ENCODE measurements at regions not wholly inside any gene's neighbourhood (a gene's known extent, or its start where the extent isn't known, plus 50 kb on each side); places are given as distances from the start of the nearest gene placed in this dataset.

- Mint-ChIP-seq H3K9me3 (peaks cover 0 to 2% (median 0%) of the 10 kb centered on the region in 7 donors), H3K27ac (no peak overlapping the region), H3K27me3 (ENCODE audit: low read depth in 3 of 3) (no peaks in the 10 kb centered on the region), H3K4me3 (no peak overlapping the region), H3K36me3 (no peaks in the 10 kb centered on the region), H3K4me1 (no peaks in the 10 kb centered on the region)
- no peaks in the 10 kb centered on the region for H3K27me3 ChIP-seq (ENCODE audit: control insufficient read depth in 2 of 2, insufficient read depth in 2 of 2, low read length in 2 of 2)
- no peaks in the 10 kb centered on the region for H3K9me3 ChIP-seq (replicated peaks in 1 of 2; ENCODE audit: control insufficient read depth in 1 of 2, insufficient read depth in 1 of 2, low read length in 2 of 2)
- 96% methylated on average over 4 of the region's 12 CpGs for WGBS (ENCODE audit: insufficient coverage)
- H3K4me3 ChIP-seq (replicated peaks in 1 of 3; ENCODE audit: low read depth in 2 of 3, low read length in 3 of 3), result no peak overlapping the region
- no peaks in the 10 kb centered on the region for H3K36me3 ChIP-seq (replicated peaks in 1 of 2; ENCODE audit: control insufficient read depth in 1 of 2, insufficient read depth in 2 of 2, low read length in 2 of 2)
- no peak overlapping the region for H2AFZ ChIP-seq (ENCODE audit: insufficient read depth, low read depth, low read length, poor library complexity, severe bottlenecking)
- TF ChIP-seq CTCF (IDR thresholded peaks at IDR 0.05), result no peak
- no peaks in the 10 kb centered on the region for H3K79me2 ChIP-seq (ENCODE audit: insufficient read depth, low read length)
- H3K27ac ChIP-seq (ENCODE audit: low read depth in 1 of 2, low read length in 2 of 2), result no peak overlapping the region
- intact Hi-C loops (cut with micrococcal nuclease), result no loop called here
- no peak overlapping the region for H3K9ac ChIP-seq (ENCODE audit: insufficient read depth, low read length, poor library complexity, severe bottlenecking)
- H3K4me1 ChIP-seq (ENCODE audit: control insufficient read depth in 1 of 2, insufficient read depth in 2 of 2, low read length in 2 of 2), result no peaks in the 10 kb centered on the region
- no peak overlapping the region for H3K4me2 ChIP-seq (replicated peaks; ENCODE audit: extremely low read depth, low read length, poor library complexity, severe bottlenecking)
- DNase-seq, result no peak
- no peaks in the 10 kb centered on the region for H4K20me1 ChIP-seq (ENCODE audit: insufficient read depth, low read length)
Measured at GRCh38 chr5:167348251-167348926, 943.1 kb upstream of the WWC1 start.

- no peak for DNase-seq
- Mint-ChIP-seq H3K9me3 (peaks cover 0 to 2% (median 0%) of the 10 kb centered on the region in 7 donors), H3K4me1 (no peaks in the 10 kb centered on the region), H3K4me3 (no peak overlapping the region), H3K27ac (no peak overlapping the region), H3K27me3 (ENCODE audit: low read depth in 3 of 3) (no peaks in the 10 kb centered on the region), H3K36me3 (no peaks in the 10 kb centered on the region)
- no peak overlapping the region for H3K9ac ChIP-seq (ENCODE audit: insufficient read depth, low read length, poor library complexity, severe bottlenecking)
- H3K36me3 ChIP-seq (replicated peaks in 1 of 2; ENCODE audit: control insufficient read depth in 1 of 2, insufficient read depth in 2 of 2, low read length in 2 of 2), result no peaks in the 10 kb centered on the region
- H3K9me3 ChIP-seq (replicated peaks in 1 of 2; ENCODE audit: control insufficient read depth in 1 of 2, insufficient read depth in 1 of 2, low read length in 2 of 2), result no peaks in the 10 kb centered on the region
- no peaks in the 10 kb centered on the region for H4K20me1 ChIP-seq (ENCODE audit: insufficient read depth, low read length)
- no peak overlapping the region for H3K27ac ChIP-seq (ENCODE audit: low read depth in 1 of 2, low read length in 2 of 2)
- no peaks in the 10 kb centered on the region for H3K79me2 ChIP-seq (ENCODE audit: insufficient read depth, low read length)
- no peak overlapping the region for H2AFZ ChIP-seq (ENCODE audit: insufficient read depth, low read depth, low read length, poor library complexity, severe bottlenecking)
- intact Hi-C loops (cut with micrococcal nuclease), result no loop called here
- no peaks in the 10 kb centered on the region for H3K4me1 ChIP-seq (ENCODE audit: control insufficient read depth in 1 of 2, insufficient read depth in 2 of 2, low read length in 2 of 2)
- H3K4me2 ChIP-seq (replicated peaks; ENCODE audit: extremely low read depth, low read length, poor library complexity, severe bottlenecking), result no peak overlapping the region
- H3K27me3 ChIP-seq (ENCODE audit: control insufficient read depth in 2 of 2, insufficient read depth in 2 of 2, low read length in 2 of 2), result no peaks in the 10 kb centered on the region
- H3K4me3 ChIP-seq (replicated peaks in 1 of 3; ENCODE audit: low read depth in 2 of 3, low read length in 3 of 3), result no peak overlapping the region
- no peak for TF ChIP-seq CTCF (IDR thresholded peaks at IDR 0.05)
- no CpG with 5 or more reads among the region's 3 CpGs for WGBS (ENCODE audit: insufficient coverage)
Measured at GRCh38 chr5:167348980-167349379, 942.5 kb upstream of the WWC1 start.

All from CD14-positive monocyte (primary cell).